Testis (tissue), 2 donors: ENCODE measurements at regions not wholly inside any gene's neighbourhood (a gene's known extent, or its start where the extent isn't known, plus 50 kb on each side); places are given as distances from the start of the nearest gene placed in this dataset.

ENCODE experiments used
- CTCF ChIP-seq, 3 experiments: fragments of 450-650 bp in 2 of 3; fragments of 200-600 bp in 1 of 3; sonication (generic) in 1 of 3; IDR thresholded peaks; one replicate each; pipeline ENCODE4 v1.5.1; 2016 to 2019; ENCODE audit warnings: antibody characterized with exemption in 3 of 3, mild to moderate bottlenecking in 2 of 3, moderate library complexity in 1 of 3
- POLR2A ChIP-seq: fragments of 450-650 bp; IDR thresholded peaks from one replicate; pipeline ENCODE4 v1.6.1; 2017; ENCODE audit warnings: antibody characterized with exemption, mild to moderate bottlenecking, moderate library complexity

- no peak for TF ChIP-seq CTCF (IDR thresholded peaks at IDR 0.05)
- no peak for TF ChIP-seq POLR2A
Observed at GRCh38 chr19:5217171-5217570, 123.4 kb downstream of the PTPRS start.
